ENCODE measurements at regions not wholly inside any gene's neighbourhood (a gene's known extent, or its start where the extent isn't known, plus 50 kb on each side); places are given as distances from the start of the nearest gene placed in this dataset.

GRCh38 chr9:135355521-135356011 lies 124.0 kb upstream of the PPP1R26 start:
- no peak for DNase-seq
- H3K36me3 ChIP-seq (ENCODE audit: control insufficient read depth, insufficient read depth, low read length): no peaks in the 10 kb centered on the region
- H3K9me3 ChIP-seq: no peaks in the 10 kb centered on the region
- BruUV-seq (replicated peaks): no TSS peak
- no peaks in the 10 kb centered on the region for H3K4me1 ChIP-seq
- no peak for TF ChIP-seq CTCF (IDR thresholded peaks at IDR 0.05; ENCODE audit: insufficient read depth in 1 of 2, low read depth in 1 of 2, low read length in 1 of 2, severe bottlenecking in 1 of 2, unreplicated experiment in 1 of 2)
- Mint-ChIP-seq H3K27me3 (ENCODE audit: insufficient read depth, unreplicated experiment) (peaks cover 11% of the 10 kb centered on the region), H3K36me3 (ENCODE audit: insufficient read depth, unreplicated experiment) (no peaks in the 10 kb centered on the region), H3K4me3 (ENCODE audit: unreplicated experiment) (no peak overlapping the region), H3K9me3 (ENCODE audit: unreplicated experiment) (no peaks in the 10 kb centered on the region), H3K4me1 (ENCODE audit: low read depth, unreplicated experiment) (no peaks in the 10 kb centered on the region), H3K27ac (ENCODE audit: unreplicated experiment) (no peak overlapping the region)
- intact Hi-C loops (cut with micrococcal nuclease; ENCODE audit: unreplicated experiment): no loop called here
- H3K4me3 ChIP-seq (ENCODE audit: low read depth, low read length): no peak overlapping the region
- CTCF ChIA-PET: no interaction called here
- POLR2A ChIA-PET: no interaction called here
- H3K27me3 ChIP-seq (replicated peaks; ENCODE audit: control insufficient read depth, insufficient read depth, low read length): no peaks in the 10 kb centered on the region

GRCh38 chr9:135356021-135356420 lies 123.6 kb upstream of the PPP1R26 start:
- no peaks in the 10 kb centered on the region for H3K4me1 Mint-ChIP-seq (ENCODE audit: low read depth, unreplicated experiment)
- peaks cover 9% of the 10 kb centered on the region for H3K27me3 Mint-ChIP-seq (ENCODE audit: insufficient read depth, unreplicated experiment)
- intact Hi-C loops (cut with micrococcal nuclease; ENCODE audit: unreplicated experiment): no loop called here
- H3K27me3 ChIP-seq (replicated peaks; ENCODE audit: control insufficient read depth, insufficient read depth, low read length): no peaks in the 10 kb centered on the region
- no peak overlapping the region for H3K4me3 ChIP-seq (ENCODE audit: low read depth, low read length)
- peaks cover under 1% of the 10 kb centered on the region for H3K9me3 Mint-ChIP-seq (ENCODE audit: unreplicated experiment)
- BruUV-seq (replicated peaks): no TSS peak
- no peaks in the 10 kb centered on the region for H3K36me3 ChIP-seq (ENCODE audit: control insufficient read depth, insufficient read depth, low read length)
- no peaks in the 10 kb centered on the region for H3K36me3 Mint-ChIP-seq (ENCODE audit: insufficient read depth, unreplicated experiment)
- no peak for DNase-seq
- no peak overlapping the region for H3K4me3 Mint-ChIP-seq (ENCODE audit: unreplicated experiment)
- ChIA-PET CTCF (no interaction called here), POLR2A (no interaction called here)
- H3K4me1 ChIP-seq: no peaks in the 10 kb centered on the region
- no peaks in the 10 kb centered on the region for H3K9me3 ChIP-seq
- no peak overlapping the region for H3K27ac Mint-ChIP-seq (ENCODE audit: unreplicated experiment)
- TF ChIP-seq CTCF (IDR thresholded peaks at IDR 0.05; ENCODE audit: insufficient read depth in 1 of 2, low read depth in 1 of 2, low read length in 1 of 2, severe bottlenecking in 1 of 2, unreplicated experiment in 1 of 2): no peak

GRCh38 chr9:135356796-135357195 lies 122.8 kb upstream of the PPP1R26 start:
- Mint-ChIP-seq H3K4me3 (ENCODE audit: unreplicated experiment) (no peak overlapping the region), H3K27ac (ENCODE audit: unreplicated experiment) (no peak overlapping the region), H3K9me3 (ENCODE audit: unreplicated experiment) (peaks cover 8% of the 10 kb centered on the region), H3K27me3 (ENCODE audit: insufficient read depth, unreplicated experiment) (peaks cover 7% of the 10 kb centered on the region), H3K4me1 (ENCODE audit: low read depth, unreplicated experiment) (no peaks in the 10 kb centered on the region), H3K36me3 (ENCODE audit: insufficient read depth, unreplicated experiment) (no peaks in the 10 kb centered on the region)
- CTCF ChIA-PET: no interaction called here
- no peak for TF ChIP-seq CTCF (IDR thresholded peaks at IDR 0.05; ENCODE audit: insufficient read depth in 1 of 2, low read depth in 1 of 2, low read length in 1 of 2, severe bottlenecking in 1 of 2, unreplicated experiment in 1 of 2)
- no TSS peak for BruUV-seq (replicated peaks)
- Histone ChIP-seq H3K4me1 (no peaks in the 10 kb centered on the region), H3K36me3 (ENCODE audit: control insufficient read depth, insufficient read depth, low read length) (no peaks in the 10 kb centered on the region), H3K9me3 (no peaks in the 10 kb centered on the region), H3K4me3 (ENCODE audit: low read depth, low read length) (no peak overlapping the region), H3K27me3 (replicated peaks; ENCODE audit: control insufficient read depth, insufficient read depth, low read length) (no peaks in the 10 kb centered on the region)
- intact Hi-C loops (cut with micrococcal nuclease; ENCODE audit: unreplicated experiment): no loop called here
- DNase-seq: no peak
- POLR2A ChIA-PET: no interaction called here

Measured in Caco-2 (cell line).